Liver (tissue), 3 donors: ENCODE measurements at regions not wholly inside any gene's neighbourhood (a gene's known extent, or its start where the extent isn't known, plus 50 kb on each side); places are given as distances from the start of the nearest gene placed in this dataset.

ENCODE experiments used
- CTCF ChIP-seq: fragments of 150-350 bp; IDR thresholded peaks from 2 replicates; pipeline ENCODE4 v1.5.1; 2017; ENCODE audit warnings: improper control_type of control experiment, low read depth, low read length; ENCODE audit not compliant: missing input control
- EGR1 ChIP-seq, 2 donors: IDR thresholded peaks; 2 replicates each; pipeline ENCODE4 v1.6.1; 2016 to 2018; ENCODE audit warnings: antibody characterized with exemption in 2 of 2, low read depth in 2 of 2
- GABPA ChIP-seq, 2 donors: IDR thresholded peaks in 1 of 2; conservative IDR thresholded peaks in 1 of 2; 2 replicates each; pipeline ENCODE4 v1.6.1; 2016; ENCODE audit warnings: antibody characterized with exemption in 2 of 2, mild to moderate bottlenecking in 1 of 2, moderate library complexity in 1 of 2
- HNF4A ChIP-seq, 2 donors: conservative IDR thresholded peaks; 2 replicates each; pipeline ENCODE4 v1.6.1; 2016; ENCODE audit warnings: antibody characterized with exemption in 2 of 2, mild to moderate bottlenecking in 2 of 2
- SP1 ChIP-seq: IDR thresholded peaks from 2 replicates; pipeline ENCODE4 v1.6.1; 2018; ENCODE audit warnings: antibody characterized with exemption, mild to moderate bottlenecking
- donor health status: healthy.
- donor health status: healthy.

- no peak for TF ChIP-seq SP1
- TF ChIP-seq EGR1 (IDR thresholded peaks at IDR 0.05; ENCODE audit: low read depth in 2 of 2), result no peak
- TF ChIP-seq GABPA (IDR thresholded peaks at IDR 0.05 in 1 of 2, conservative IDR thresholded peaks at IDR 0.05 in 1 of 2), result no peak
- no peak for TF ChIP-seq CTCF
- TF ChIP-seq HNF4A (conservative IDR thresholded peaks at IDR 0.05), result no peak
These were observed 115.3 kb downstream of the LCA5 start for GRCh38 chr6:79421707-79422484.
